ENCODE measurements at regions not wholly inside any gene's neighbourhood (a gene's known extent, or its start where the extent isn't known, plus 50 kb on each side); places are given as distances from the start of the nearest gene placed in this dataset.
"Not testable (repeated sequence)": the region's sequence is repeated elsewhere in the genome, so short reads cannot be mapped to it uniquely, and the experiment has no call there.

GRCh38 chr5:27458287-27458686, 419.9 kb upstream of the CDH9 start:
- H3K27ac ChIP-seq: no peak overlapping the region
- no peak for TF ChIP-seq CTCF (conservative IDR thresholded peaks at IDR 0.05)

GRCh38 chr5:27451377-27451776, 413.0 kb upstream of the CDH9 start:
- TF ChIP-seq CTCF (conservative IDR thresholded peaks at IDR 0.05): no peak
- no peak overlapping the region for H3K27ac ChIP-seq

- TF ChIP-seq CTCF (conservative IDR thresholded peaks at IDR 0.05): no peak
- H3K27ac ChIP-seq: no peak overlapping the region
Measured at GRCh38 chr5:27450607-27451006, 412.2 kb upstream of the CDH9 start.

GRCh38 chr5:27439383-27439782, 401.0 kb upstream of the CDH9 start:
- not testable (repeated sequence) for H3K27ac ChIP-seq

GRCh38 chr5:27437594-27438200, 399.3 kb upstream of the CDH9 start:
- H3K27ac ChIP-seq: no peak overlapping the region
- no peak for TF ChIP-seq CTCF (conservative IDR thresholded peaks at IDR 0.05)

- H3K27ac ChIP-seq: no peak overlapping the region
- TF ChIP-seq CTCF (conservative IDR thresholded peaks at IDR 0.05): no peak
Measured at GRCh38 chr5:27434335-27434734, 395.9 kb upstream of the CDH9 start.

- H3K27ac ChIP-seq: no peak overlapping the region
- no peak for TF ChIP-seq CTCF (conservative IDR thresholded peaks at IDR 0.05)
Measured at GRCh38 chr5:27414099-27414498, 375.7 kb upstream of the CDH9 start.

- no peak overlapping the region for H3K27ac ChIP-seq
- TF ChIP-seq CTCF (conservative IDR thresholded peaks at IDR 0.05): no peak
Measured at GRCh38 chr5:27412384-27412783, 374.0 kb upstream of the CDH9 start.

Data from VCaP (cell line).